ENCODE measurements at regions not wholly inside any gene's neighbourhood (a gene's known extent, or its start where the extent isn't known, plus 50 kb on each side); places are given as distances from the start of the nearest gene placed in this dataset.
"Not testable (repeated sequence)": the region's sequence is repeated elsewhere in the genome, so short reads cannot be mapped to it uniquely, and the experiment has no call there.

- no peak for TF ChIP-seq CTCF (IDR thresholded peaks at IDR 0.05)
- no peak overlapping the region for H3K4me3 ChIP-seq (ENCODE audit: low read depth, low read length)
- no peaks in the 10 kb centered on the region for H3K4me1 ChIP-seq
- H3K79me2 ChIP-seq = no peaks in the 10 kb centered on the region
- H3K27ac ChIP-seq = no peak overlapping the region
- no peak overlapping the region for H3K9ac ChIP-seq
- no peak overlapping the region for H2AFZ ChIP-seq
- H3K9me3 ChIP-seq (ENCODE audit: control insufficient read depth, low read length) = no peaks in the 10 kb centered on the region
- no peaks in the 10 kb centered on the region for H3K27me3 ChIP-seq (ENCODE audit: control insufficient read depth, insufficient read depth, low read length)
- H3K36me3 ChIP-seq (ENCODE audit: control insufficient read depth, insufficient read depth, low read length) = no peaks in the 10 kb centered on the region
- H3K4me2 ChIP-seq (ENCODE audit: low read length) = no peak overlapping the region
Measured at GRCh38 chr13:81874681-81875661, 1534.0 kb upstream of the SPRY2 start.

- H3K27me3 ChIP-seq (ENCODE audit: control insufficient read depth, insufficient read depth, low read length) = no peaks in the 10 kb centered on the region
- H3K4me3 ChIP-seq (ENCODE audit: low read depth, low read length) = no peak overlapping the region
- H3K9me3 ChIP-seq (ENCODE audit: control insufficient read depth, low read length) = no peaks in the 10 kb centered on the region
- no peak overlapping the region for H2AFZ ChIP-seq
- no peaks in the 10 kb centered on the region for H3K36me3 ChIP-seq (ENCODE audit: control insufficient read depth, insufficient read depth, low read length)
- H3K79me2 ChIP-seq = no peaks in the 10 kb centered on the region
- H3K27ac ChIP-seq = no peak overlapping the region
- TF ChIP-seq CTCF (IDR thresholded peaks at IDR 0.05) = no peak
- no peaks in the 10 kb centered on the region for H3K4me1 ChIP-seq
- H3K9ac ChIP-seq = no peak overlapping the region
- H3K4me2 ChIP-seq (ENCODE audit: low read length) = no peak overlapping the region
Measured at GRCh38 chr13:81874253-81874652, 1533.3 kb upstream of the SPRY2 start.

GRCh38 chr13:81872581-81872980 lies 1531.7 kb upstream of the SPRY2 start:
- H3K36me3 ChIP-seq (ENCODE audit: control insufficient read depth, insufficient read depth, low read length) = no peaks in the 10 kb centered on the region
- H2AFZ ChIP-seq = no peak overlapping the region
- no peaks in the 10 kb centered on the region for H3K27me3 ChIP-seq (ENCODE audit: control insufficient read depth, insufficient read depth, low read length)
- no peak overlapping the region for H3K9ac ChIP-seq
- H3K9me3 ChIP-seq (ENCODE audit: control insufficient read depth, low read length) = no peaks in the 10 kb centered on the region
- no peak overlapping the region for H3K27ac ChIP-seq
- no peak overlapping the region for H3K4me3 ChIP-seq (ENCODE audit: low read depth, low read length)
- H3K4me1 ChIP-seq = no peaks in the 10 kb centered on the region
- no peak for TF ChIP-seq CTCF (IDR thresholded peaks at IDR 0.05)
- no peaks in the 10 kb centered on the region for H3K79me2 ChIP-seq
- H3K4me2 ChIP-seq (ENCODE audit: low read length) = no peak overlapping the region

- not testable (repeated sequence) for H3K9ac ChIP-seq; H3K27ac ChIP-seq; H3K36me3 ChIP-seq (ENCODE audit: control insufficient read depth, insufficient read depth, low read length); H3K27me3 ChIP-seq (ENCODE audit: control insufficient read depth, insufficient read depth, low read length); H3K79me2 ChIP-seq; H3K4me1 ChIP-seq; H3K4me3 ChIP-seq (ENCODE audit: low read depth, low read length); H3K9me3 ChIP-seq (ENCODE audit: control insufficient read depth, low read length); H3K4me2 ChIP-seq (ENCODE audit: low read length); H2AFZ ChIP-seq
Measured at GRCh38 chr13:81871751-81872325, 1530.9 kb upstream of the SPRY2 start.

GRCh38 chr13:81848291-81848690 lies 1507.4 kb upstream of the SPRY2 start:
- no peak for TF ChIP-seq CTCF (IDR thresholded peaks at IDR 0.05)
- Histone ChIP-seq H2AFZ (no peak overlapping the region), H3K79me2 (no peaks in the 10 kb centered on the region), H3K27ac (no peak overlapping the region), H3K4me2 (ENCODE audit: low read length) (no peak overlapping the region), H3K36me3 (ENCODE audit: control insufficient read depth, insufficient read depth, low read length) (no peaks in the 10 kb centered on the region), H3K9ac (no peak overlapping the region), H3K9me3 (ENCODE audit: control insufficient read depth, low read length) (no peaks in the 10 kb centered on the region), H3K27me3 (ENCODE audit: control insufficient read depth, insufficient read depth, low read length) (no peaks in the 10 kb centered on the region), H3K4me3 (ENCODE audit: low read depth, low read length) (no peak overlapping the region), H3K4me1 (no peaks in the 10 kb centered on the region)
